Esophagus muscularis mucosa (tissue), 3 donors: ENCODE measurements at regions not wholly inside any gene's neighbourhood (a gene's known extent, or its start where the extent isn't known, plus 50 kb on each side); places are given as distances from the start of the nearest gene placed in this dataset.

Experiments used
- POLR2AphosphoS5 ChIP-seq, 2 donors: sonication (generic); formaldehyde crosslinking; IDR thresholded peaks; one replicate each; pipeline ENCODE4 v1.6.1; 2017; ENCODE audit warnings: antibody characterized with exemption in 2 of 2
- TF ChIP-seq, protein P1 (sequence below), 3 experiments: fragments of 200-600 bp in 2 of 3; fragments of 450-650 bp in 1 of 3; sonication (generic) in 2 of 3; IDR thresholded peaks; one replicate each; pipeline ENCODE4 v1.5.1; 2017 to 2019; ENCODE audit warnings: antibody characterized with exemption in 3 of 3, mild to moderate bottlenecking in 2 of 3, moderate library complexity in 1 of 3

DNA sequence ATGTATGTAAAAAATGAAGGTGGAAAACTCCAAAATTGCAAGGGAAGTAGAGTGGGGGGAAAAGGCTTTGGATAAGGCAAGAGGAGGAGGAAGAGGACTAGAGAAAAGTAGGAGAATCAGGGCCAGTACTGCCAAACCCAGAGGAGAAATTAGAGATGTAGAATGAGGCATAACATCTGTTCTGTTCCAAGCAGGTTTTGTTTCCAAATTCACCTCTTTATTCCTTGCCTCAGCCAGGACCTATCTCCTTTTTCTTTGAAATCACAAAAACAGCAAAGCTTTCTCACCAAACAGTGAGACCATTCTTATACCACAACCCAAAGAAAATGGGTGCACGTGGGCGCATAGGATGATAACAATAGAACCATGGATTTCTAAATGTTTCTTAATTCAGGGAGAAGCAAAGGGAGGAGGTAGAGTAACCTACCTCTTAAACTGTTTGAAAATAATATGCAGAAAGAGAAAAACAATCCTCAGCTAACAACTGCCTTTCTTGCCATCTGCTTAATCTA lies 383.3 kb upstream of the PKN2 start:
- TF ChIP-seq, protein P1, sequence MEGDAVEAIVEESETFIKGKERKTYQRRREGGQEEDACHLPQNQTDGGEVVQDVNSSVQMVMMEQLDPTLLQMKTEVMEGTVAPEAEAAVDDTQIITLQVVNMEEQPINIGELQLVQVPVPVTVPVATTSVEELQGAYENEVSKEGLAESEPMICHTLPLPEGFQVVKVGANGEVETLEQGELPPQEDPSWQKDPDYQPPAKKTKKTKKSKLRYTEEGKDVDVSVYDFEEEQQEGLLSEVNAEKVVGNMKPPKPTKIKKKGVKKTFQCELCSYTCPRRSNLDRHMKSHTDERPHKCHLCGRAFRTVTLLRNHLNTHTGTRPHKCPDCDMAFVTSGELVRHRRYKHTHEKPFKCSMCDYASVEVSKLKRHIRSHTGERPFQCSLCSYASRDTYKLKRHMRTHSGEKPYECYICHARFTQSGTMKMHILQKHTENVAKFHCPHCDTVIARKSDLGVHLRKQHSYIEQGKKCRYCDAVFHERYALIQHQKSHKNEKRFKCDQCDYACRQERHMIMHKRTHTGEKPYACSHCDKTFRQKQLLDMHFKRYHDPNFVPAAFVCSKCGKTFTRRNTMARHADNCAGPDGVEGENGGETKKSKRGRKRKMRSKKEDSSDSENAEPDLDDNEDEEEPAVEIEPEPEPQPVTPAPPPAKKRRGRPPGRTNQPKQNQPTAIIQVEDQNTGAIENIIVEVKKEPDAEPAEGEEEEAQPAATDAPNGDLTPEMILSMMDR (IDR thresholded peaks at IDR 0.05): no peak
- TF ChIP-seq POLR2AphosphoS5 (IDR thresholded peaks at IDR 0.05): no peak
